ENCODE measurements at regions not wholly inside any gene's neighbourhood (a gene's known extent, or its start where the extent isn't known, plus 50 kb on each side); places are given as distances from the start of the nearest gene placed in this dataset.

- TF ChIP-seq CTCF (conservative IDR thresholded peaks at IDR 0.05; ENCODE audit: low read depth, low read length) = no peak
- no peak for DNase-seq (ENCODE audit: low read depth)
- H3K4me3 ChIP-seq (ENCODE audit: low read depth, low read length) = no peak overlapping the region
These were observed 74.5 kb upstream of the SP4 start for GRCh38 chr7:21353388-21353780.

DNA sequence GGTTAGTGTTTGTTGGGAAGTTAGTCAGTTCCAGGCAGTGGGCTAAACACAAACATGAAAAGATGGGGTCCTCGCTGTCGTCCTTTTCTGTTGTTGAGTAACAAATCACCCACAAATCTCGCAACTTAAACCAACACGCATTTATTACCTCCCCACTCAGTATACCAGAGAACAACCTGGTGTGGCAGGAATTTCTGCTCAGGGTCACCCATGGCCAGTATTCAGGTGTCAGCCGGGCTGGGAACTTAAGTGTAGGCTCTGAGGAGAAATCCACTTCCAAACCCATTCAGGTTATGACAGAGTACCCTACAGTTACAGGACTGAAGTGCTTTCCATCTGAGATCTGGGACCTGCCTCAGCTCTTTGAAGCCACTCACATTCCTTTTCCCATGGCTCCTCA lies 73.6 kb upstream of the SP4 start:
- no peak for TF ChIP-seq CTCF (conservative IDR thresholded peaks at IDR 0.05; ENCODE audit: low read depth, low read length)
- no peak for DNase-seq (ENCODE audit: low read depth)
- H3K4me3 ChIP-seq (ENCODE audit: low read depth, low read length) = no peak overlapping the region

DNA sequence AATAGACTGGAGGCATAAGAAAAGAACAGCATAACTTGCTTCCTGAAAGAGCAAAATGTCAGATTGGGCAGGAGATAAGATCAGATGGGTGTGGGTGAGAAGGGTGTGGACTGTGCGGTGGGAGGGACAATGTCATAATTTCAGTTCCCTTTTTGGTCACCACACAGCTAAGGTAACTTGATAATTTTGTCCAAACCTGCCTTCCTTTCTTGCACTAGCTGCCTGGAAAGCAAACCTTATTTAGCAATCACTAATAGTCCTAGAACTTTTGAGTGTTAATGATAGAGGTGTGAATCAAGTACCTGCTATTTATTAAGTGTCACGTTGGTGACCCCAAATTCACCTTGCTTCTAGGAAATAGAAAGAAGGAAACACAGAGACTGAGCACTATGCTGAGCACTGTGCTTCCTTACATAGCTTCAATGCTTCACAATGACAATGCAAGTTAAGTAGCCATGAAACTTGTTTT lies 72.4 kb upstream of the SP4 start:
- TF ChIP-seq CTCF (conservative IDR thresholded peaks at IDR 0.05; ENCODE audit: low read depth, low read length) = no peak
- no peak for DNase-seq (ENCODE audit: low read depth)
- H3K4me3 ChIP-seq (ENCODE audit: low read depth, low read length) = no peak overlapping the region

GRCh38 chr7:21356616-21357015 lies 71.3 kb upstream of the SP4 start:
- no peak for TF ChIP-seq CTCF (conservative IDR thresholded peaks at IDR 0.05; ENCODE audit: low read depth, low read length)
- H3K4me3 ChIP-seq (ENCODE audit: low read depth, low read length) = no peak overlapping the region
- no peak for DNase-seq (ENCODE audit: low read depth)

- DNase-seq (ENCODE audit: low read depth) = no peak
- H3K4me3 ChIP-seq (ENCODE audit: low read depth, low read length) = no peak overlapping the region
- TF ChIP-seq CTCF (conservative IDR thresholded peaks at IDR 0.05; ENCODE audit: low read depth, low read length) = no peak
These were observed 70.5 kb upstream of the SP4 start for GRCh38 chr7:21357151-21358097.

- no peak for DNase-seq (ENCODE audit: low read depth)
- H3K4me3 ChIP-seq (ENCODE audit: low read depth, low read length) = no peak overlapping the region
- TF ChIP-seq CTCF (conservative IDR thresholded peaks at IDR 0.05; ENCODE audit: low read depth, low read length) = no peak
These were observed 69.2 kb upstream of the SP4 start for GRCh38 chr7:21358648-21359047.

DNA sequence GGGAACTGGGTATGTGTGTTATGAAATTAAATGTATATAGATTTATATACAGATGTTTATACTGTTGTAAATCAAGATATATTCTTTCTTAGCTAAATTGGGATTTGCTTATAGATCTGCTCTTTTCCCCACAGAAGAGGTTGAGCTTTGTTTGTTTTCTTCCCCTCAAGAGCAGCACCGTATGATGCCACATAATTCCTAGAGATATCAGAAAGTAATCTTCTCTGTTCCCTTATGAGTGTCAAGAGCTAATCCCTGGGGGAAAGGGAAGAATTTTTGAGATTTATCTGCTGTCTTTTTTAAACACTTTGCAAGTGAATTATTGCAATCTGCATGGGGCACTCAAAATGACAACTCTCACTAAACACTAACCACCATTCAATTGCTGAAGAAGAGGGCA lies 68.7 kb upstream of the SP4 start:
- no peak overlapping the region for H3K4me3 ChIP-seq (ENCODE audit: low read depth, low read length)
- no peak for DNase-seq (ENCODE audit: low read depth)
- TF ChIP-seq CTCF (conservative IDR thresholded peaks at IDR 0.05; ENCODE audit: low read depth, low read length) = no peak
